SK-N-MC (cell line): ENCODE measurements at regions not wholly inside any gene's neighbourhood (a gene's known extent, or its start where the extent isn't known, plus 50 kb on each side); places are given as distances from the start of the nearest gene placed in this dataset.

Source experiments
- EZH2 ChIP-seq: fragments of 200-600 bp; sonication (generic); IDR thresholded peaks from one replicate; pipeline ENCODE4 v1.6.1; 2017; ENCODE audit warnings: antibody characterized with exemption
- FOXP2 ChIP-seq: optimal IDR thresholded peaks from 2 replicates; pipeline ENCODE3; 2011; ENCODE audit warnings: mild to moderate bottlenecking, moderate library complexity; ENCODE audit not compliant: insufficient read depth; ENCODE audit errors: extremely low read length, control extremely low read depth
- POLR2AphosphoS5 ChIP-seq: IDR thresholded peaks from 2 replicates; pipeline ENCODE4 v1.6.1; 2012; ENCODE audit warnings: mild to moderate bottlenecking, low read depth, low read length, borderline replicate concordance

DNA sequence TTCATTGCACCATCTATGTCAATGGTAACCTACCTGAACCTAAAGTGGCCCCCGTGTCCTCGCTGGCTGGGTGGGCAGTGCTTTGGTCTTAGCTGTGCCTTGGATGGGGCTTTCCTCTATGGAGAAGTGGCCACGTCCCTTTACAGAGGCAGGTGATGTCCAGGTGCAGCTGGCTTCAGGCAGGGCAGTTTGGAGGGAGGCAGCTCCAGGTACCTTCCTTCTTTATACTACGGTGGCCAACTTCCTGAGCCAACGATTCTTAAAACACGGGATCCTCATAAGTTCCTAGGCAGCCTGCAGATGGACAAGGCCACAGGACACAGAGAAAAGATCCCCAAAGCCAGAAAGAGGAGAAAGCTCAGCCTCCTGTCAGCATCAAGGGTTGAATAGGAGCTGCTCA is 517.3 kb upstream of the HS6ST1 start:
- TF ChIP-seq EZH2: no peak
- no peak for TF ChIP-seq POLR2AphosphoS5
- TF ChIP-seq FOXP2: no peak
